Vagina (tissue), 2 donors: ENCODE measurements at regions not wholly inside any gene's neighbourhood (a gene's known extent, or its start where the extent isn't known, plus 50 kb on each side); places are given as distances from the start of the nearest gene placed in this dataset.

Experiments used
- DNase-seq, 2 donors: peaks; one replicate each; pipeline ENCODE4 v3.0.0-alpha.2; 2017; ENCODE audit errors: extremely low spot score in 2 of 2
- H3K27ac ChIP-seq: fragments of 200-600 bp; sonication (generic); one replicate; pipeline ENCODE4 v1.5.1; 2019
- H3K27me3 ChIP-seq: fragments of 200-600 bp; sonication (generic); one replicate; pipeline ENCODE4 v1.5.1; 2019
- H3K36me3 ChIP-seq, 2 donors: fragments of 200-600 bp; sonication (generic); one replicate each; pipeline ENCODE4 v1.5.1; 2017 to 2019
- H3K4me1 ChIP-seq: fragments of 200-600 bp; sonication (generic); one replicate; pipeline ENCODE4 v1.5.1; 2019
- H3K4me3 ChIP-seq, 2 donors: fragments of 200-600 bp; sonication (generic); 1 replicate in 1 of 2; 2 replicates in 1 of 2; pipeline ENCODE4 v1.5.1; 2016 to 2019
- H3K9me3 ChIP-seq: fragments of 200-600 bp; sonication (generic); one replicate; pipeline ENCODE4 v1.5.1; 2019
- CTCF ChIP-seq, 3 experiments: fragments of 450-650 bp in 2 of 3; fragments of 200-600 bp in 1 of 3; sonication (generic) in 1 of 3; IDR thresholded peaks; one replicate each; pipeline ENCODE4 v1.5.1; 2017 to 2019; ENCODE audit warnings: antibody characterized with exemption in 3 of 3, mild to moderate bottlenecking in 2 of 3, moderate library complexity in 2 of 3
- POLR2A ChIP-seq, 2 donors: fragments of 450-650 bp; IDR thresholded peaks; one replicate each; pipeline ENCODE4 v1.6.1; 2017; ENCODE audit warnings: antibody characterized with exemption in 2 of 2, mild to moderate bottlenecking in 2 of 2, moderate library complexity in 2 of 2
- POLR2AphosphoS5 ChIP-seq, 2 donors: sonication (generic); formaldehyde crosslinking; IDR thresholded peaks; one replicate each; pipeline ENCODE4 v1.9.0; 2017; ENCODE audit warnings: antibody characterized with exemption in 2 of 2, mild to moderate bottlenecking in 2 of 2, low read depth in 1 of 2; ENCODE audit not compliant: insufficient read depth in 1 of 2
- intact Hi-C: fragments of 100-400 bp; cut with DNase I; formaldehyde crosslinking; loops from one replicate; pipeline ENCODE4 v1.15.1; 2023

- TF ChIP-seq POLR2AphosphoS5 (IDR thresholded peaks at IDR 0.05; ENCODE audit: insufficient read depth in 1 of 2, low read depth in 1 of 2), result no peak
- TF ChIP-seq POLR2A (IDR thresholded peaks at IDR 0.05), result no peak
- TF ChIP-seq CTCF (IDR thresholded peaks at IDR 0.05), result no peak
- H3K4me1 ChIP-seq, result no peaks in the 10 kb centered on the region
- H3K4me3 ChIP-seq, result no peak overlapping the region
- no peak for DNase-seq
- intact Hi-C loops, result no loop called here
- no peaks in the 10 kb centered on the region for H3K9me3 ChIP-seq
- H3K36me3 ChIP-seq, result no peaks in the 10 kb centered on the region
- H3K27ac ChIP-seq, result no peak overlapping the region
- no peaks in the 10 kb centered on the region for H3K27me3 ChIP-seq
Measured at GRCh38 chr5:171673840-171674239, 111.8 kb upstream of the SMIM23 start.

GRCh38 chr5:171675511-171675910, 110.1 kb upstream of the SMIM23 start:
- H3K36me3 ChIP-seq, result no peaks in the 10 kb centered on the region
- H3K9me3 ChIP-seq, result no peaks in the 10 kb centered on the region
- H3K27me3 ChIP-seq, result no peaks in the 10 kb centered on the region
- intact Hi-C loops, result no loop called here
- H3K4me1 ChIP-seq, result no peaks in the 10 kb centered on the region
- H3K27ac ChIP-seq, result no peak overlapping the region
- H3K4me3 ChIP-seq, result no peak overlapping the region
- no peak for DNase-seq
- TF ChIP-seq POLR2AphosphoS5 (IDR thresholded peaks at IDR 0.05; ENCODE audit: insufficient read depth in 1 of 2, low read depth in 1 of 2), result no peak
- TF ChIP-seq POLR2A (IDR thresholded peaks at IDR 0.05), result no peak
- no peak for TF ChIP-seq CTCF (IDR thresholded peaks at IDR 0.05)

- no peak overlapping the region for H3K27ac ChIP-seq
- no peaks in the 10 kb centered on the region for H3K9me3 ChIP-seq
- no peaks in the 10 kb centered on the region for H3K27me3 ChIP-seq
- H3K4me1 ChIP-seq, result no peaks in the 10 kb centered on the region
- H3K36me3 ChIP-seq, result no peaks in the 10 kb centered on the region
- intact Hi-C loops, result no loop called here
- no peak overlapping the region for H3K4me3 ChIP-seq
- TF ChIP-seq CTCF (IDR thresholded peaks at IDR 0.05) (no peak), POLR2AphosphoS5 (IDR thresholded peaks at IDR 0.05; ENCODE audit: insufficient read depth in 1 of 2, low read depth in 1 of 2) (no peak), POLR2A (IDR thresholded peaks at IDR 0.05) (no peak)
- peak in 1 of 2 donors; percentile 67 for DNase-seq
Measured at GRCh38 chr5:171676286-171676944, 109.2 kb upstream of the SMIM23 start.

GRCh38 chr5:171678646-171679045, 107.0 kb upstream of the SMIM23 start:
- Histone ChIP-seq H3K36me3 (no peaks in the 10 kb centered on the region), H3K27me3 (no peaks in the 10 kb centered on the region), H3K27ac (no peak overlapping the region), H3K4me1 (no peaks in the 10 kb centered on the region), H3K9me3 (no peaks in the 10 kb centered on the region), H3K4me3 (no peak overlapping the region)
- DNase-seq, result peak in 1 of 2 donors; percentile 37
- TF ChIP-seq POLR2A (IDR thresholded peaks at IDR 0.05), result no peak
- TF ChIP-seq POLR2AphosphoS5 (IDR thresholded peaks at IDR 0.05; ENCODE audit: insufficient read depth in 1 of 2, low read depth in 1 of 2), result no peak
- TF ChIP-seq CTCF (IDR thresholded peaks at IDR 0.05), result no peak
- intact Hi-C loops, result no loop called here

- H3K36me3 ChIP-seq, result no peaks in the 10 kb centered on the region
- DNase-seq, result peak in 1 of 2 donors; percentile 31
- no peaks in the 10 kb centered on the region for H3K27me3 ChIP-seq
- no peak for TF ChIP-seq POLR2AphosphoS5 (IDR thresholded peaks at IDR 0.05; ENCODE audit: insufficient read depth in 1 of 2, low read depth in 1 of 2)
- TF ChIP-seq CTCF (IDR thresholded peaks at IDR 0.05), result no peak
- TF ChIP-seq POLR2A (IDR thresholded peaks at IDR 0.05), result no peak
- H3K27ac ChIP-seq, result no peak overlapping the region
- H3K4me3 ChIP-seq, result no peak overlapping the region
- no peaks in the 10 kb centered on the region for H3K4me1 ChIP-seq
- no peaks in the 10 kb centered on the region for H3K9me3 ChIP-seq
- intact Hi-C loops, result no loop called here
Measured at GRCh38 chr5:171680485-171680884, 105.1 kb upstream of the SMIM23 start.
